CD4-positive, alpha-beta T cell treated with Interleukin-17A for 1 hour (primary cell): ENCODE measurements at regions not wholly inside any gene's neighbourhood (a gene's known extent, or its start where the extent isn't known, plus 50 kb on each side); places are given as distances from the start of the nearest gene placed in this dataset.
"Not testable (repeated sequence)": the region's sequence is repeated elsewhere in the genome, so short reads cannot be mapped to it uniquely, and the experiment has no call there.

Source experiments
- DNase-seq: peaks from one replicate; pipeline ENCODE4 v3.0.0-alpha.2; 2020

- DNase-seq: no peak
Observed at GRCh38 chr10:78327778-78328591, 294.3 kb downstream of the RPS24 start.

- no peak for DNase-seq
Observed at GRCh38 chr10:78328592-78329404, 295.1 kb downstream of the RPS24 start.

- DNase-seq: no peak
Observed at GRCh38 chr10:78330884-78331283, 297.2 kb downstream of the RPS24 start.

- no peak for DNase-seq
Observed at GRCh38 chr10:78331391-78331922, 297.8 kb downstream of the RPS24 start.

GRCh38 chr10:78332012-78332411 is 298.3 kb downstream of the RPS24 start:
- no peak for DNase-seq

- no peak for DNase-seq
Observed at GRCh38 chr10:78332657-78333056, 299.0 kb downstream of the RPS24 start.

GRCh38 chr10:78333362-78334143 is 299.9 kb downstream of the RPS24 start:
- no peak for DNase-seq

GRCh38 chr10:78335371-78335690 is 301.7 kb downstream of the RPS24 start:
- DNase-seq: no peak

- no peak for DNase-seq
Observed at GRCh38 chr10:78335691-78336401, 302.2 kb downstream of the RPS24 start.

GRCh38 chr10:78336402-78336791 is 302.7 kb downstream of the RPS24 start:
- DNase-seq: no peak

- no peak for DNase-seq
Observed at GRCh38 chr10:78337016-78337415, 303.4 kb downstream of the RPS24 start.

GRCh38 chr10:78337646-78338391 is 304.2 kb downstream of the RPS24 start:
- DNase-seq: no peak

GRCh38 chr10:78338717-78339116 is 305.1 kb downstream of the RPS24 start:
- no peak for DNase-seq

GRCh38 chr10:78339251-78339650 is 305.6 kb downstream of the RPS24 start:
- DNase-seq: no peak

GRCh38 chr10:78341953-78342614 is 308.4 kb downstream of the RPS24 start:
- DNase-seq: no peak

- no peak for DNase-seq
Observed at GRCh38 chr10:78342827-78343653, 309.4 kb downstream of the RPS24 start.

GRCh38 chr10:78344257-78344656 is 310.6 kb downstream of the RPS24 start:
- DNase-seq: not testable (repeated sequence)

GRCh38 chr10:78345515-78345914 is 311.9 kb downstream of the RPS24 start:
- not testable (repeated sequence) for DNase-seq

- no peak for DNase-seq
Observed at GRCh38 chr10:78346721-78347120, 313.1 kb downstream of the RPS24 start.
